G401 (cell line): ENCODE measurements at regions not wholly inside any gene's neighbourhood (a gene's known extent, or its start where the extent isn't known, plus 50 kb on each side); places are given as distances from the start of the nearest gene placed in this dataset.
"Not testable (repeated sequence)": the region's sequence is repeated elsewhere in the genome, so short reads cannot be mapped to it uniquely, and the experiment has no call there.

Experiments
- DNase-seq: peaks from one replicate; pipeline ENCODE4 v3.0.0-alpha.2; 2015; ENCODE audit warnings: low spot score
- in situ Hi-C: cut with HindIII; loops from 2 replicates; pipeline ENCODE4 v1.10.0; 2016; ENCODE audit warnings: low sequenced_read_pairs, mixed read lengths

- no peak for DNase-seq
- in situ Hi-C loops = no loop called here
These were observed 95.1 kb upstream of the SERPINE2 start for GRCh38 chr2:224134003-224134734.

- in situ Hi-C loops = no loop called here
- no peak for DNase-seq
These were observed 94.3 kb upstream of the SERPINE2 start for GRCh38 chr2:224133387-224133786.

GRCh38 chr2:224127871-224128501 is 88.9 kb upstream of the SERPINE2 start:
- no peak for DNase-seq
- in situ Hi-C loops = no loop called here

- in situ Hi-C loops = no loop called here
These were observed 87.4 kb upstream of the SERPINE2 start for GRCh38 chr2:224126440-224126839.

GRCh38 chr2:224126003-224126402 is 86.9 kb upstream of the SERPINE2 start:
- in situ Hi-C loops = no loop called here

More at GRCh38 chr2:224126440-224126839, 87.4 kb upstream of the SERPINE2 start:
- no peak for DNase-seq

GRCh38 chr2:224122542-224122941 is 83.5 kb upstream of the SERPINE2 start:
- DNase-seq = no peak
- in situ Hi-C loops = no loop called here

More at GRCh38 chr2:224126003-224126402, 86.9 kb upstream of the SERPINE2 start:
- no peak for DNase-seq

GRCh38 chr2:224121406-224122067 is 82.5 kb upstream of the SERPINE2 start:
- in situ Hi-C loops = no loop called here
- DNase-seq = no peak

- in situ Hi-C loops = no loop called here
- no peak for DNase-seq
These were observed 81.9 kb upstream of the SERPINE2 start for GRCh38 chr2:224120986-224121385.

- DNase-seq, in situ Hi-C loops: not testable (repeated sequence)
These were observed 80.8 kb upstream of the SERPINE2 start for GRCh38 chr2:224119846-224120245.

- in situ Hi-C loops = no loop called here
- DNase-seq = no peak
These were observed 75.3 kb upstream of the SERPINE2 start for GRCh38 chr2:224114428-224114827.

- DNase-seq, in situ Hi-C loops: not testable (repeated sequence)
These were observed 74.8 kb upstream of the SERPINE2 start for GRCh38 chr2:224113930-224114329.

GRCh38 chr2:224111576-224111975 is 72.5 kb upstream of the SERPINE2 start:
- in situ Hi-C loops = no loop called here

GRCh38 chr2:224110811-224111210 is 71.7 kb upstream of the SERPINE2 start:
- in situ Hi-C loops = no loop called here
- DNase-seq = no peak

More at GRCh38 chr2:224111576-224111975, 72.5 kb upstream of the SERPINE2 start:
- no peak for DNase-seq

- in situ Hi-C loops = no loop called here
- DNase-seq = no peak
These were observed 70.7 kb upstream of the SERPINE2 start for GRCh38 chr2:224109751-224110150.

- in situ Hi-C loops = no loop called here
These were observed 67.7 kb upstream of the SERPINE2 start for GRCh38 chr2:224106794-224107193.

GRCh38 chr2:224104668-224105386 is 65.7 kb upstream of the SERPINE2 start:
- DNase-seq = no peak
- in situ Hi-C loops = no loop called here

More at GRCh38 chr2:224106794-224107193, 67.7 kb upstream of the SERPINE2 start:
- DNase-seq = no peak

GRCh38 chr2:224103651-224104050 is 64.6 kb upstream of the SERPINE2 start:
- DNase-seq = no peak
- in situ Hi-C loops = no loop called here

- no peak for DNase-seq
- in situ Hi-C loops = no loop called here
These were observed 63.9 kb upstream of the SERPINE2 start for GRCh38 chr2:224102991-224103390.

- DNase-seq = no peak
- in situ Hi-C loops = no loop called here
These were observed 62.9 kb upstream of the SERPINE2 start for GRCh38 chr2:224101820-224102630.
